ENCODE measurements at regions not wholly inside any gene's neighbourhood (a gene's known extent, or its start where the extent isn't known, plus 50 kb on each side); places are given as distances from the start of the nearest gene placed in this dataset.
"Not testable (repeated sequence)": the region's sequence is repeated elsewhere in the genome, so short reads cannot be mapped to it uniquely, and the experiment has no call there.

- DNase-seq (ENCODE audit: low read depth in 2 of 2) = no peak
Measured at GRCh38 chr5:142222225-142222865, 102.5 kb downstream of the SPRY4 start.

DNA sequence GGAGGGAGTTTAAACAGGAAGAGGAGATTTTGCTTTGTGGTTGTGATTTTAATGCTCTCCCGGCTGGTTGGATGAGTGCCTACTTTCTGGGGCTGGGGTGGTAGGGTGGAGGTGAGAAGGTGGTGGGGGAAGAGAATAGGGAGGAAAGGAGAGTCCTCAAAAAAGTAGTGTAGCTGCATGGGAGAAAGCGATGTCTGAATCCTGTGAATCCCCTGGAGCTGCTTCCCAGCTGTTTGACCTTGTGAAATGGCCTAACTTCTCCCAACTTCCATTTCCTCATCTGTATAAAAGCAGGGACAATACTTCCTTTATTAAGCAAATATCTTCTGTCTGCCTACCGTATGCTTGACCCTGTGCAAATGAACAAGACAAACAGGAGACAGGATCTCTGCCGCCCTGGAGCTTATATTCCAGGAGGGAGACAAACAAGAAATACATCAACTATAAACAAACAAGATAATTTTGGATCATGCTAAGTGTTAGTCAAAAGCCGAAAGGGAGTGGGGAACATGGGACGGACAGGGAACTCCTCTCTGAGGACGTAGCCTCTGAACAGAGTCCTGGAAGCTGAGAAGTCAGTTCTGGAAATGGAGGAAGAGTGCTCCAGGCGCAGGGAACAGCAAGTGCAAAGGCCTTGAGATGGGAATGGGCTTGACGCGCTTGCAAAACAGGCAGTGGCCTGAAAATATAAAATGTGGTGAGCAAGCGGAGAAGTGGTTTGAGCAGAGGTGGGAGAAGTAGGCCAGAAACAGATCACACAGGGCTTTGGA is 103.5 kb downstream of the SPRY4 start:
- no peak for DNase-seq (ENCODE audit: low read depth in 2 of 2)

DNA sequence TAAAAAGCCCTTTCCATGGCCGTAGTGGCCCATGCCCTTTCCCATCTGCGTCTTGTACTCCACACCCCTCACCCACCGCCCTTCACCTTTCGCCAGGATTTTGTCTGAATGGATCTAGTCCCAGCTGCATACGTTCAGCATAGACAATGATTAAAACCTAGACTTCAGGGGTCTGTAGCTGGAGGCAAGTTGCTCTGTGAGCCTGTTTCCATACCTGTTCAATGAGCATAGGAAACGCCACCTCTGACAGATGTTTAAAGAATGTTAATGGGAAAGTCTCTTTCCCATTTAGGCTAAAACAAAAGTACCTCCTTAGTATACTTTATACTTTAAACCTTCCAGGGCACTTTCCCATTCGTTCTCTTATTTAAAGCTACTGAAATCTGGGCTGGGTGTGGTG is 105.7 kb downstream of the SPRY4 start:
- no peak for DNase-seq (ENCODE audit: low read depth in 2 of 2)

DNA sequence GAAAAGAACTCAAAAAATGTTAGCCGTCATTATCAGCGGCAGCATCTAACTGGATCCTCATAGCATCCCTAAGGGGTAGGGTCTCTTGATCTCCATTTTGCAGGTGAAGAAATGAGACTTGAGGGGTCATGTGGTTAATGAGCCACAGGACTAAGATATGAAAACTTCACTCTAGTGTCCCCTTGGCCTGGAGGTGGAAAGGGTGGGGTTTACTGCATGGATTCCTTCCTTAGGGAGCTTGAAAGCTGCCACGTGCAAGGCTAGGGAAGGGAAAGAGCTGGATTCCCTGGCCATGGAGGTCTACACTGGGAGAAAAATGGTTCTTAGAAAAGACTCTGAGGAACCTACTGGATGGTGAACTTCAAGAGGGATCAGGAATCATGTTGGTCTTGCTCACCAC is 107.9 kb downstream of the SPRY4 start:
- DNase-seq (ENCODE audit: low read depth in 2 of 2) = no peak

- no peak for DNase-seq (ENCODE audit: low read depth in 2 of 2)
Measured at GRCh38 chr5:142215915-142216681, 107.5 kb downstream of the NDFIP1 start.

- no peak for DNase-seq (ENCODE audit: low read depth in 2 of 2)
Measured at GRCh38 chr5:142213077-142213476, 104.5 kb downstream of the NDFIP1 start.

DNA sequence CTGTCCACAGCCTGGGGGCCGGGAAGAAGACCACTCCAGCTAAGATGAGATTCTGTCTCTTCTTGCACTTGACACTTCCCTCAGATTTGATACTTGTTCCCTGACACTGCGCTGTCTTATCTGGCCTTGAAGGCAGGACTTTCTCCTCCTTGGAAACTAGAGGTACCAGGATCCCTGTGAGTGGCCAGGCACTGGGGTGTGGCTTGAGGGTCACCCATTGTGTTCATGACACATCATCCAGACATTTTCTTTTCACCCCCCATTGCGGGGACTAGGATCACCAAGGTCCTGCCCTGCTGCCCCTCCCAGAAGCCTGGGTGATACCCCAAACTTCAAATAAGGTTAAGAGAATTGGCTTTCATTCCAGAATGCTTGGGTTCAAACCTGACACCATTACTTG is 103.3 kb downstream of the NDFIP1 start:
- DNase-seq (ENCODE audit: low read depth in 2 of 2) = no peak

DNA sequence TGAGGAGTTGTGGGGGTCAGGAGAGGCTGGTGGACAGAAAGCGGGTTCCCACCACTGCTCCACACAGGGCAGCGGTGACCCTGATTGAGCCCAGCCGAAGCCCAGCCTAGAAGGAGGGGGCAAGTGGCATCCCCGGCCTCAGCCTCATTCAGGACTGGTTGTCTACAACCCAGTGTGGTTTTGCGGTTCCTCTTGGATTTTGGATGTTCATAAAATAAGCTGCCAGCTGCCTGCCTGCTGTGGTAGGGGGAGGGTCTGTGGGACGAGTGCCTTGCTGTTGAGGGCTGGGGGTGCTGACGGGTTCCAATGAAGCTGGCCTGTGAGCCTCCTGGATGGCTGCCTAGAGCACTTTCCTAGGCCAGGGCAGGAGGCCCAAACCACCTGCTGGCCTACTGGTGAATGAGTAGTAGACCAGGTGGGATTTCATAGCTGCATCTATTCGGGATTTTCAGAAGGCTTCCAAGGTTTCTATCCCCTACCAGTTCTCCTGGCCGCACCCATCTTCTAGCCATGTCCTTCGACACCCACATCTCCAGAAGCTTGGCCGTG is 102.4 kb downstream of the NDFIP1 start:
- DNase-seq (ENCODE audit: low read depth in 2 of 2) = no peak

DNA sequence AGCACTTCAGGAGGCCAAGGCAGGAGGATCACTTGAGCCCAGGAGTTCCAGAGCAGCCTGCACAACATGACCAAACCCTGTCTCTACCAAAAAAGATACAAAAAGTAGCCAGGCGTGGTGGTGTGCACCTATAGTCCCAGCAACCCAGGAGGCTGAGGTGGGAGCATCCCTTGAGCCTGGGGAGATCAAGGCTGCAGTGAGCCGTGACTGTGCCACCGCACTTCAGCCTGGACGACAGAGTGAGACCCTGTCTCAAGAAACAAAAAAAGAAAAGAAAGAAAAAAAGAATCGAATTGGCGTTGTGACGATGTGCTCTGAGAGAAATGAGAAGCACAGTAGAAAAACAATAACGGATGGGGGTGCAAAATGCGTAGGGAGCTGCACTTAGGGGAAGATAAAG is 101.4 kb downstream of the NDFIP1 start:
- DNase-seq (ENCODE audit: low read depth in 2 of 2) = no peak

DNA sequence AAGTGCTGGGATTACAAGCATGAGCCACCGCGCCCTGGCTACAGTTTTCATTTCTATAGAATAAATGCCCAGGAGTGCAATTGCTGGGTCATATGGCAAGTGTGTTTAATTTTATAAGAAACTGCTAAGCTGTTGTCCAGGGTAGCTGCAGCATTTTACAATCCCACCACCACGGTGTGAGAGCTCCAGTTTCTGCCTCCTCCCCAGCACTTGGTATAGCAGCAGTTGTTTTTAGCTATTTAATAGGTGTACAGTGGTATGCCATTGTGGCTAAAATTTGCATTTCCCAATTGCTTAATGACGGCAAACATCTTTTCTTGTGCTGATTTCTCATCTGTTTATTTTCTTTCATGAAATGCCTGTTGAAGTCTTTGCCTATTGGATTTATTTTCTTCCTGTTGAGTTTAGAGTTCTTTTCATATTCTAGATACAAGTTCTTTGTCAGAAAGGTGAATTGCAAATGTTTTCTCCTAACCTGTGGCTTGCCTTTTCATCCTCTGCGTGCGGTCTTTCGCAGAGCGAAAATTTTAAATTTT is 100.3 kb downstream of the NDFIP1 start:
- no peak for DNase-seq (ENCODE audit: low read depth in 2 of 2)

DNA sequence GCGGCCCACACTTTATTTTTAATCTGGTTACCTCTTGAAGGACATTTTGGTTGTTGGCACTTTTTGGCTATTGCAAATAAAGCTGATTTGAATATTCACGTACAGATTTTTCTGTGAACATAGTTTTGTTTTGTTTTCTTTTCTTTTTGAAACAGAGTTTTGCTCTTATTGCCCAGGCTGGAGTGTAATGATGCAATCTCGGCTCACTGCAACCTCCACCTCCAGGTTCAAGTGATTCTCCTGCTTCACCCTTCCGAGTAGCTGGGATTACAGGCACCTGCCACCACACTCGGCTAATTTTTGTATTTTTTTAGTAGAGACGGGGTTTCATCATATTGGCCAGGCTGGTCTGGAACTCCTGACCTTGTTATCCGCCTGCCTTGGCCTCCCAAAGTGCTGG is 99.7 kb downstream of the NDFIP1 start:
- not testable (repeated sequence) for DNase-seq (ENCODE audit: low read depth in 2 of 2)

DNA sequence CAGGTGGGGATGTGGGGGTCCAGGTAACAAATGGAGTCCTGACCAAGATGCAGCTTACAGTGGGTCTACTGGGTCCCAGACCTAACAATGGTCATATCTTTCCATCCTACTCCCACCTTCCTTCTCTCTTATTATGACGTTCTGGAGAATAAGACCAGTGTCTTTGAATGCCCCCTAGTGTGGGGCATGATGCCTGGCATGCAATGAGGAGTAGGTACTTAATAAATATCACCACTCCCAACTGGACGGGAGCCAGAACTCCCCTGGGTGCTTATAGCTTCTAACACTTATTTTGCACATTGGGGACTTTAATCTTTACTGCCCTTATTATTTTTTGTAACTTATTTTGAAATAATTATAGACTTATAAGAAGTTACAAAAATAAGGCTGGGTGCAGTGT is 98.2 kb downstream of the NDFIP1 start:
- DNase-seq (ENCODE audit: low read depth in 2 of 2) = no peak

DNA sequence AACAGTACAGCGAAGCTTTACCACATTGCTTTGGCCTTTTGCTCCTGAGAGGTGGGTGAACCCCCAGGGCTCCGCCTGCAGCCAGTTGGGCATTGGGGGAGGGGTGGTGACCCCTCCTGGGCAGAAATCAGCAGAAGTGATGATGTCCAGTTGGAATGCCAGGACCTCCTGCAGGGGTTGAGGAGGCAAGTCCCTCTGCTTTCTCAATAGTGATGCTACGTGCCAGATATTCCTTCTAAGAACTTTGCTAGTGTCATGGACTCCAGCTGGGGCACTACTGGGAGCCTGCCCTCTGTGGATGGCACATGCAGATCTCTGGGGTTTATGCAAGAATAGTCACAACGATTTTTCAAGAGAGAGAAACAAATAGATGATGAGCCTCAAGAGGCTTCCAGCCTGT is 95.6 kb downstream of the NDFIP1 start:
- DNase-seq (ENCODE audit: low read depth in 2 of 2) = no peak
